Choroid plexus epithelial cell (primary cell): ENCODE measurements at regions not wholly inside any gene's neighbourhood (a gene's known extent, or its start where the extent isn't known, plus 50 kb on each side); places are given as distances from the start of the nearest gene placed in this dataset.

ENCODE experiments used
- DNase-seq: peaks from one replicate; pipeline ENCODE4 v3.0.0-alpha.2; 2010; ENCODE audit warnings: low read depth
- H3K4me3 ChIP-seq: 2 replicates; pipeline ENCODE4 v1.5.1; 2011; ENCODE audit warnings: low read depth, mild to moderate bottlenecking, control low read depth, low read length, moderate library complexity
- CTCF ChIP-seq: conservative IDR thresholded peaks from 2 replicates; pipeline ENCODE4 v1.5.1; 2011; ENCODE audit warnings: low read depth, mild to moderate bottlenecking, control low read depth, inconsistent platforms, low read length, moderate library complexity

GRCh38 chr10:83932245-83932644 lies 207.1 kb upstream of the GHITM start:
- no peak for TF ChIP-seq CTCF
- no peak for DNase-seq
- no peak overlapping the region for H3K4me3 ChIP-seq

GRCh38 chr10:83934062-83934461 lies 205.2 kb upstream of the GHITM start:
- no peak overlapping the region for H3K4me3 ChIP-seq
- DNase-seq = no peak
- TF ChIP-seq CTCF = no peak

GRCh38 chr10:83934641-83935338 lies 204.5 kb upstream of the GHITM start:
- no peak overlapping the region for H3K4me3 ChIP-seq
- no peak for DNase-seq
- no peak for TF ChIP-seq CTCF

- no peak for TF ChIP-seq CTCF
- no peak overlapping the region for H3K4me3 ChIP-seq
- DNase-seq = no peak
Observed at GRCh38 chr10:83935339-83935736, 204.0 kb upstream of the GHITM start.

GRCh38 chr10:83935911-83936310 lies 203.4 kb upstream of the GHITM start:
- TF ChIP-seq CTCF = no peak
- DNase-seq = no peak
- no peak overlapping the region for H3K4me3 ChIP-seq

GRCh38 chr10:83937161-83937560 lies 202.1 kb upstream of the GHITM start:
- no peak for TF ChIP-seq CTCF
- no peak for DNase-seq
- no peak overlapping the region for H3K4me3 ChIP-seq

- H3K4me3 ChIP-seq = no peak overlapping the region
- no peak for TF ChIP-seq CTCF
- DNase-seq = no peak
Observed at GRCh38 chr10:83937826-83938225, 201.5 kb upstream of the GHITM start.
